Left lung (tissue), 4 donors: ENCODE measurements at regions not wholly inside any gene's neighbourhood (a gene's known extent, or its start where the extent isn't known, plus 50 kb on each side); places are given as distances from the start of the nearest gene placed in this dataset.

ENCODE experiments used
- ATAC-seq: fragments of 200-7000 bp; cut with Tn5 transposase; one replicate; pipeline ENCODE4 v1.9.1; 2020; ENCODE audit warnings: moderate library complexity
- DNase-seq, 4 donors: peaks; one replicate each; pipeline ENCODE4 v3.0.0-alpha.2; 2013 to 2020
- H3K27ac ChIP-seq, 2 donors: fragments of 200-600 bp; sonication (generic) in 1 of 2; one replicate each; pipeline versions ENCODE4 v1.5.0 to v1.8.0; 2020 to 2021
- H3K27me3 ChIP-seq, 2 donors: fragments of 200-600 bp; sonication (generic) in 1 of 2; one replicate each; pipeline versions ENCODE4 v1.5.0 to v1.8.0; 2020 to 2021
- H3K36me3 ChIP-seq, 2 donors: fragments of 200-600 bp; sonication (generic) in 1 of 2; one replicate each; pipeline versions ENCODE4 v1.5.0 to v1.8.0; 2020 to 2021
- H3K4me1 ChIP-seq, 2 donors: fragments of 200-600 bp; one replicate each; pipeline ENCODE4 v1.8.0; 2021
- H3K4me3 ChIP-seq, 2 donors: fragments of 200-600 bp; sonication (generic) in 1 of 2; one replicate each; pipeline versions ENCODE4 v1.5.0 to v1.8.0; 2020 to 2021; ENCODE audit warnings: mild to moderate bottlenecking in 1 of 2
- H3K9me3 ChIP-seq, 2 donors: fragments of 200-600 bp; sonication (generic) in 1 of 2; one replicate each; pipeline versions ENCODE4 v1.5.0 to v1.8.0; 2020 to 2021
- intact Hi-C, 2 donors: fragments of 100-400 bp; cut with DNase I; formaldehyde crosslinking; loops; one replicate each; pipeline versions ENCODE4 v1.11.2 to v1.14.2; 2022
- TF ChIP-seq, protein P1 (sequence below), 2 donors: fragments of 200-600 bp; sonication (generic) in 1 of 2; IDR thresholded peaks; one replicate each; pipeline versions ENCODE4 v1.5.0 to v1.8.0; 2021; ENCODE audit warnings: antibody characterized with exemption in 2 of 2
- donor health status: DM: no; HTN: yes; CAD: no.
- donor health status: DM: no; HTN: no; CAD: no.

DNA sequence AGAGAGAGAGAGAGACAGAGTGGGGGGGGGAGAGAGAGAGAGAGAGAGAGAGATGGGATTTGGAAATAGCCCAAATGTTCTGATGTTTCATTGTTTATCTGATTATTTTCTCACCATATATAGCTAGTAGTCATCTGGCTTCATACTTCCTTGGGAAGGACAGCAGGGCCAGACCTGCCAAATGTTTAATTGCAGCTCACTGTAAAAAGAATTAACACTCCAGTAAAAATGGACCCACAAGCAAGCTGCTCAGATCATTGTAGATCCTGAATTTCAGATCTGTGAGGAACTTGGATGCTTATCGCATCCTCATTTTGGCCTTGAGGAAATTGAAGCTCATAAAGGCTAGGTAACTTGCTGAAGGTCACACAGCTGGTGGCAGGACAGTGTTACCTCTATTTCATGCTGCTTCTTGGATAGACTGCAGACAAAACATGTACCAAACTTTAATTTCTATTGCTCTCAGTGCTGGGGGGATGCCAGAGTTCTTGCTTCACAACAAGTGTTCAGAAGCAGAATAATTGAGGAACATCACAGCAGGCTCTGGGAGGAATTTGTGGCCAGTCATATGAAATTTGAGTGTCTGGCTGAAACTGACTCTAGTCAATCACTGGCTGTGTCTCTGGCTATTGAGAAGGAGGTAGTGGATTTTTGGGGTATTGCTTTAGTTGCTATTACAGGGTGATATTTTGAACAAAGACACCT, 223.5 kb downstream of the PIK3C3 start:
- TF ChIP-seq, protein P1, sequence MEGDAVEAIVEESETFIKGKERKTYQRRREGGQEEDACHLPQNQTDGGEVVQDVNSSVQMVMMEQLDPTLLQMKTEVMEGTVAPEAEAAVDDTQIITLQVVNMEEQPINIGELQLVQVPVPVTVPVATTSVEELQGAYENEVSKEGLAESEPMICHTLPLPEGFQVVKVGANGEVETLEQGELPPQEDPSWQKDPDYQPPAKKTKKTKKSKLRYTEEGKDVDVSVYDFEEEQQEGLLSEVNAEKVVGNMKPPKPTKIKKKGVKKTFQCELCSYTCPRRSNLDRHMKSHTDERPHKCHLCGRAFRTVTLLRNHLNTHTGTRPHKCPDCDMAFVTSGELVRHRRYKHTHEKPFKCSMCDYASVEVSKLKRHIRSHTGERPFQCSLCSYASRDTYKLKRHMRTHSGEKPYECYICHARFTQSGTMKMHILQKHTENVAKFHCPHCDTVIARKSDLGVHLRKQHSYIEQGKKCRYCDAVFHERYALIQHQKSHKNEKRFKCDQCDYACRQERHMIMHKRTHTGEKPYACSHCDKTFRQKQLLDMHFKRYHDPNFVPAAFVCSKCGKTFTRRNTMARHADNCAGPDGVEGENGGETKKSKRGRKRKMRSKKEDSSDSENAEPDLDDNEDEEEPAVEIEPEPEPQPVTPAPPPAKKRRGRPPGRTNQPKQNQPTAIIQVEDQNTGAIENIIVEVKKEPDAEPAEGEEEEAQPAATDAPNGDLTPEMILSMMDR (IDR thresholded peaks at IDR 0.05): no peak
- intact Hi-C loops: no loop called here

DNA sequence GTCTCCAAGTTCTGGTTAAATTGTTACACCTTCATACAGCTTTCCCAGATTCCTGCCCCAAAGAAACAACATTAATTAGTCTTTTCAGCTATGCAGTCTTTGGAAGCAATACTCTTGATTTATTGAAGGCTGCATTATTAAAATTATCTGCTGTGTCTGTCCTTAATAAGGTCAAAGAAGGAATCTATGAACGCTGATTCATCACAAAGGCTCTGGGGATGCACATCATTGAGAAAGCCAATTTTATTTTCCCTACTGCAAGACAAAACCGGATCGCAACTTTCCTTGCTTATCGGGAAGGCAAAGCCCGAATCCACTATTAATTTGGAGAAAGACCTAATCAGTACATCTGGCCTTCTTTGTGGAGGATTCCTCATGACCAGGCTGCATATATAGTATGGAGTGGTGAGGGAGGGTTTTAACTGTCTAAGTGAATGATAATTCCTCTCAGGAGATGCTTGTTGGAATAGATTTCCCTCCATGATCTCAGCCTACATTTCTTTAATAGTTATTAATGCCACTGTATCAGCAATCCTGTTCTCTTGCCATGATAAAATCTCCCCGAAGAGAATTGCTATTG, 224.6 kb downstream of the PIK3C3 start:
- H3K36me3 ChIP-seq: no peaks in the 10 kb centered on the region
- no peak overlapping the region for H3K4me3 ChIP-seq
- no peaks in the 10 kb centered on the region for H3K4me1 ChIP-seq
- ATAC-seq (no peak), DNase-seq (no peak)
- no peak overlapping the region for H3K27ac ChIP-seq
- intact Hi-C loops: no loop called here
- TF ChIP-seq, protein P1 (IDR thresholded peaks at IDR 0.05): no peak
- H3K9me3 ChIP-seq: no peaks in the 10 kb centered on the region
- H3K27me3 ChIP-seq: no peaks in the 10 kb centered on the region

More for the DNA sequence above, 223.5 kb downstream of the PIK3C3 start:
- Histone ChIP-seq H3K27ac (no peak overlapping the region), H3K36me3 (no peaks in the 10 kb centered on the region), H3K4me3 (no peak overlapping the region), H3K4me1 (no peaks in the 10 kb centered on the region), H3K9me3 (no peaks in the 10 kb centered on the region), H3K27me3 (no peaks in the 10 kb centered on the region)
- DNase-seq (no peak), ATAC-seq (no peak)

- Histone ChIP-seq H3K4me1 (no peaks in the 10 kb centered on the region), H3K4me3 (no peak overlapping the region), H3K27me3 (no peaks in the 10 kb centered on the region), H3K36me3 (no peaks in the 10 kb centered on the region), H3K9me3 (no peaks in the 10 kb centered on the region), H3K27ac (no peak overlapping the region)
- DNase-seq: no peak
- TF ChIP-seq, protein P1 (IDR thresholded peaks at IDR 0.05): no peak
- no peak for ATAC-seq
- intact Hi-C loops: no loop called here
Measured at GRCh38 chr18:42181474-42181873, 226.4 kb downstream of the PIK3C3 start.

DNA sequence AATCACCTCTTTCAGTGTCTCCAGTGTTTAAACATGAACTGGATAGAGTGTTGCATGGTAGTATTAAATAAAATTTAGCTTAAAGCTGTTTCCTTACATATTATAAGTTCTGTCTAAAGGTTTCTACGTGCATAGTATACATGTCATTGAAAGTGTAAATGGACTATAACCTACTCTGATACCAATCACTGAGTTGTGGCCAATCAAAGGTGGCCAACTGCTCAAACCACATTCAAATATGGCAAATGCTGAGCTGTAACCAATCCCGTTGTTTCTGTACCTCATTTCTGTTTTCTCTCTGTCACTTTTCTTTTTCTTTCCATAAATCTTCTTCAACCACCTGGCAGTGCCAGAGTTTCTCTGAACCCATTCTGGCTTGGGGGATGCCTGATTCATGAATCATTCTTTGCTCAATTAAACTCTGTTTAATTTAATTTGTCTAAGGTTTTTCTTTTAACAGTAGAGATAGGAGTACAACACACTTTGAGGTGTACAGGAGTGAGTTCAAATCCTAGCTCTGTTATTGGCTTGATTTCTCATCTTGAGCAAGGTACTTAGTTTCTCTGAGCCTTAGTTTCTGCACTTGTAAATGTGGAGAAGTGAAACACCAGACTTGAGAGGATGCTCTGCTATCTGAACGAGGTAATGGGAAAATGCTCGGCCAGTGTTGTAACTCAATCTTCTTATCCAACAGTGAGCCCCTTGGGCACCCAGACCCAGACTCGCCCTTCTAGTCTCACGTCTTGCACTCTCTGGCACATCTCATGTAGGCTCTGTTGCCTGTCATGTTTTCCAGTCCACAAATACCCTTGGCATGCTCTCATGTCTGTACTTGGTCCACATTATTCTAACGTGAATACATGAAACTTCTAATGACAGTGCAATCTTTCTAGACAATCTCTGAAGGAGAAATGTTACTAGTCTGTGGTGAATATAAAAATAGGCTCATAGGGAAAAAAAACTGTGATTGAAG, 228.0 kb downstream of the PIK3C3 start:
- Histone ChIP-seq H3K36me3 (no peaks in the 10 kb centered on the region), H3K27me3 (no peaks in the 10 kb centered on the region), H3K4me3 (no peak overlapping the region), H3K27ac (no peak overlapping the region), H3K9me3 (no peaks in the 10 kb centered on the region), H3K4me1 (no peaks in the 10 kb centered on the region)
- TF ChIP-seq, protein P1 (IDR thresholded peaks at IDR 0.05): no peak
- ATAC-seq (no peak), DNase-seq (no peak)
- intact Hi-C loops: no loop called here

- TF ChIP-seq, protein P1 (IDR thresholded peaks at IDR 0.05): no peak
- H3K9me3 ChIP-seq: no peaks in the 10 kb centered on the region
- H3K27me3 ChIP-seq: no peaks in the 10 kb centered on the region
- H3K27ac ChIP-seq: no peak overlapping the region
- H3K4me3 ChIP-seq: no peak overlapping the region
- no peak for DNase-seq
- H3K36me3 ChIP-seq: no peaks in the 10 kb centered on the region
- ATAC-seq: peak; percentile 73
- H3K4me1 ChIP-seq: no peaks in the 10 kb centered on the region
- intact Hi-C loops: no loop called here
Measured at GRCh38 chr18:42183746-42184145, 228.7 kb downstream of the PIK3C3 start.
